ENCODE measurements at regions not wholly inside any gene's neighbourhood (a gene's known extent, or its start where the extent isn't known, plus 50 kb on each side); places are given as distances from the start of the nearest gene placed in this dataset.
"Not testable (repeated sequence)": the region's sequence is repeated elsewhere in the genome, so short reads cannot be mapped to it uniquely, and the experiment has no call there.

DNA sequence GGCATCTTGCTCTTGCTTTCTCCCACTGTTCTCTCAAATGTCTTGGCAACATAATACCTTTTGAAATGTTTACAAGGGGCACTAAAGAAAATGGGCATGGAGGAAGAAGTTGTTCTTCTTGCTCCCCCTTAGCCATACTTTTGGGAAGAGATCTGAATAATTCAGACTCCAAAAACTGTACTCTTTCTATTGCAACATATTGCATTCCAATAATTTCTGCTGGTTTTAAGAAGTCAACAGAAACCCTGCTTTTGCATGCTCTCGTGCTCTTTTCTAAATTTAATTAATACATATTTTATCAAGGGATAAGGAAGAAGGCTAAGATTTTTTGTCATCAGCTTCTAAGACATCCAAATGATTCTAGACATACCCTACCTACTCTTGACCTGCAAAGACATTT, 409.9 kb upstream of the SOX5 start:
- no peak for DNase-seq

GRCh38 chr12:24356240-24356804, 406.9 kb upstream of the SOX5 start:
- no peak for DNase-seq

GRCh38 chr12:24352363-24352762, 402.9 kb upstream of the SOX5 start:
- no peak for DNase-seq

GRCh38 chr12:24349051-24349799, 399.8 kb upstream of the SOX5 start:
- DNase-seq = no peak

DNA sequence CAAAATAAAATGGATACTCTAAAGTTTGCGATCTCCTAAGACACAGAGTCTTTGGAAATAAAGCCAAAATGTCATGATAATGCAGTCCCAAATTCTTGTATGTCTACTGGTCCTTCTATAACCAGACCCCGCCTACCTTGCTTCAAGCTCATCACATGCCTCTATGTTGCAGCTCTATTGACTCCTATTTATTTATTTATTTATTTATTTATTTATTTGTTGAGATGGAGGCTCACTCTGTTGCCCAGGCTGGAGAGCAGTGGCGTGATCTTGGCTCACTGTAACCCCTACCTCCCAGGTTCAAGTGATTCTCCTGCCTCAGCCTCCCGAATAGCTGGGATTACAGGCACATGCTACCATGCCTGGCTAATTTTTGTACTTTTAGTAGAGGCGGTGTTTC, 398.7 kb upstream of the SOX5 start:
- not testable (repeated sequence) for DNase-seq

DNA sequence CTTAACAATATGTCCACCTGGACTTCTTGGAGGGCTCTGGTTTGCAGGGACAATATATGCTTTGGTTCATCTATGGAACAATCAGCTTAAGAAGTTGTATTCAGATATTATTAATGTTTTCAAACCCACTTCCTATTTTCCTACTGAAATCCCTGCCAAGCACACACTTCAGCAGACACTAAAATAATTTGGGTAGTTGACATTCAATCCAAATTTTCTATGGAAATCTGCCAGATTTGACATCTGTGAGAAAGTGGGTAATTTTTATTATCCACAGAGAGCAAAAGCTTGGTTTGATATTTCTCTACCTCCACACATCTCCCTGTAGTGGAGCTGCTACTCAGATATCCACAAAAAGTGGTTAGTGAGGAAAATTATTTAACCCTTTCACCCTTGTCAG, 378.8 kb upstream of the SOX5 start:
- DNase-seq = no peak

- DNase-seq = no peak
Observed at GRCh38 chr12:24325331-24325730, 375.9 kb upstream of the SOX5 start.

DNA sequence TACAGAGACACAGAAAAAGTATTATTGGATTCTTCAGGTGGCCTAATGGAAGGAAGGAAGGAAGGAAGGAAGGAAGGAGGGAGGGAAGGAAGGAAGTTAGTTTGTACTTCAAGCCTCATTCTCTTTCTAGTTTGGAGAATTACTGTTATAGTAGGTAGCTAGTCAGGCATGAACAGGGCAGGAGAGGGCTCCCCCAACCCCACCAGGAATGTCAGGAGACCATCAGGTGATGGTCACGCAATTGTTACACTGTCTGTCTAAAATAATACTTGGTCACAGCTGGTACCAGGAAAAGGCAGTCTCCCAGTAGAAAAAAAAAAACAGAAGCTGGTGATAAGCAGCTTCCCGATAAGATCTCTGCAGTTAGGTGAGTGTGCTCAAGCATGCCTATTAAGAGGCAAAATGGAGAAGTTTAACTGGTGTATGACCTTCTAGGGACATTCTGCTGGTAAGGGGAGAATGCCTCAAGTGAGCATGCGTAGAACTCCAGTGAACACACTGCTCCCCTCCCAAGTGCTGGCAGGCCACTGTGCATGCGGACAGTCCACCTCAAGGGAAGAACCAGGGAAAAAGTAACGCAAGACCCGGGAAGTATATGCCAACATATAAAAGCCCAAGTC, 358.4 kb upstream of the SOX5 start:
- DNase-seq = no peak

GRCh38 chr12:24307153-24307552, 357.7 kb upstream of the SOX5 start:
- no peak for DNase-seq

DNA sequence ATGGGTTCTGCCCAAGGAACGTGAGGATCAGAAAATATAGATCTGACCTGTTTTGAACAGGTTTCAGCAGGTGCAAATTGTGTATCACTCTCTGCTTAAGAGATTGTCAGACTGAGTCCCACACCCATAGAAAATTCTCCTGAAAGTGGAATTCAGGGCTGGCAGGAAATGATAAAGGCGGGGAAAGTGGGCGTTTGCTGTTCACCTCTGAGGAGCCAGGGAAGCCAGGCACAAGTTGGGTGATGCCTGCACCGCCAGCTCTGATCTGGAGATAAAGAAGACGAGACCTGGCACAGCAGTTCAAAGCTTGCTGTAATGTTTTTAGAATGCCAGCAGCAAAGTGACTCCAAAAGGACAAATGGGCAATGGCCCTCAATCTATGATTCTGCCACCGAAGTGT, 356.5 kb upstream of the SOX5 start:
- DNase-seq = no peak

- no peak for DNase-seq
Observed at GRCh38 chr12:24304285-24304684, 354.8 kb upstream of the SOX5 start.

- DNase-seq = no peak
Observed at GRCh38 chr12:24302708-24303107, 353.2 kb upstream of the SOX5 start.

DNA sequence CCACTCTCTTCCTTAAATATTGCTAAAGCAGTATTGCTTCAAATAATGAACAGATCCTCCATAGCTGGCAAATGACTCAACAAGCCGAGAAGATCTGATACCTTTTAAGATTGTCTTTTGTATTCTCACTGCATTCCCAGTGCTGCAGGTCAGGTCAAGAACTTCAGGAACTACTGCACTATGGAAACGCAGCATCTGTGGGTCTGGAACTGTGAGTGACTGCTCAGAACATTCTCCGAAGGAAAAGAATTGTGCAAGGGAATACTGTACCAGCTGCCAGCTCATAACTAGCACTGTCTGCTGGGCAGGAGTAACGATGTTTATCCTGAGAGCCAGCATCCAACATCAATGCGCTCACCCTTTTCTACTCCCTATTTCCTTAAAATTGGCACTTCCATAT, 348.0 kb upstream of the SOX5 start:
- DNase-seq = no peak

- no peak for DNase-seq
Observed at GRCh38 chr12:24293549-24293948, 344.1 kb upstream of the SOX5 start.

DNA sequence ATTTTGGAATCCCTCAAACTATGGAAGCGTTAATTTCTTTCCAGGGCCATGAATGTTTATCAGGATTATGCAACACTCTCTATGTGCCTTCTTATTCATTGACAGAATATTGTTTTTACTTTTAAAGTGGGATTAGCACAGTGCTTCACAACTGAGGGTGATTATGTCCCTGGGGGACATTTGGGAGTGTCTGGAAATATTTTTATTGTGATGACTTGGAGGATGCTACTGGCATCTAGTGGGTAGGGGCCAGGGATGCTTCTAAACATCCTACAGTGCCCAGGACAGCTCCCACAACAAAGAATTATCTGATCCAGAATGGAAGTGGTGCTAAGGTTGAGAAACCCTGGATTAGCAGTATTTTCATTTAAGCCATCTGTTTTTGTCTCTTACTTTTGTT, 338.5 kb upstream of the SOX5 start:
- DNase-seq = no peak

DNA sequence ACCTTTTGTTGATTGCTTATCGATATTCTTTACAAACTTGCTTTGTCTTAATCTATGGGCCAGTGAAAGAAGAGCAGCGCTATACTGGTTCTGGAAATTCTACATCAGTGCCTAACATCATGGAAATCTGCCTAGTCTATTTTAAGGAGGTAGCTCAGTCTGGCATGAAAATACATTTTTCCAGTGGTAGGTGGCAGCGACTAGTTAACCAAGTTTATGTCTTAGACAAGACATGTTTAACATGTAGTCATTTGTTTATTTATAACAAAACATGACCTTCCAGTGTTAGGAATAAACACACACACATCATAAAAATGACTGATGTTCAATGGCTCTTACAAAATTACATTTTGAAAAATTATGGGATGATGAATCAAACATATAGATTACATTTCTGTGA, 336.0 kb upstream of the SOX5 start:
- no peak for DNase-seq

GRCh38 chr12:24281341-24281740, 331.9 kb upstream of the SOX5 start:
- DNase-seq = no peak

DNA sequence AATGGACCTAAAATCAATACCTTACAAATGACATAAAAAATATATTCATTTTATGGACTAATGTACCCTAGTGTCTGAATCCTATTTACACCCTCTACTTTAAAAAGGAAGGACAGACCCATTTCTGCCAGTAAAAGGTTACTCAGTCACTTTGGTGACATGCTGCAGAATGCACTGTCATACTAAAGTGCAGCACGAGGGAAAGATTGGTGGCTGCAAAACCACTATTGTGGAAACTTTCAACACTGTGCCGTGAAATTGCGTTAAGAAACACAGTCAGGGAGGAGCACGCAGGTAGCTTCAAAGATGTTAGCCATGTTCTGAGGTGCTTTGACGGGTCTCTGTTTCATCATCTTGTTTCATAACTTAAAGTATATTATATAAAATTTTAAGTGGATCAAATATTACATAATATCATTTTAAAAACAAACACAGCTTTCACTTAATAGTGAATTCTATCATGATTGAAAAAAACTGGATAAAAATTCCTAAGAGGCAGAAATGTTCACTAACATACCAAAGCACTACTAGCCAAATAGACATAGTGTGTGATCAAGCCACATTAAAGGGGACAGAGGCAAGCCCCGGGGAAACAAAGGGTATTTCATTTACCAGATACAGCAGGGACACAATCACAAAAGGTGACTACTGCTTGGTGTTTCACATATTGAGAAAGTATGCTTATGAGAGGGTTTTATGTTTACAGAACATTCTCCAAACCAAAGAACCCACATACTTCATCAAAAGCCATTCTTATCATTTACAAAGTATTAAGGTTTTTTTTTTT, 330.8 kb upstream of the SOX5 start:
- DNase-seq = no peak

DNA sequence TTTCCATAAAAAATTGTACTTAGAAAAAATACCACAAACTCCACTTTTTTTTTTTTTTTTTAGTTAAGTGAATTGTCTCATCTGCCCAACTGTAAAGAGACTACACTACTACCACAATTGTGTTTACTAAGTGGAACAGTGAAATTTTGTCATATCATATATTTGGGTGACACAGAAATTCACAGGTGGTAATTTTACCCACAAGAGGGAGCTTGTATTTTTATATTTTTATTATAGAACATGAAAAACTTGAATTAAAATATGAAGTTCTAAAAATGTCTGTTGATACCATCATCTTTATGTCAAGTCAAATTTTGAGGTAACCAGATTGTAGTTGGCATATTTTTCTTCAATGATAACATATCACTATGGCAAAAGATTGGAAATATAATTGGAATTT, 329.4 kb upstream of the SOX5 start:
- DNase-seq = no peak

- DNase-seq = no peak
Observed at GRCh38 chr12:24270965-24271364, 321.5 kb upstream of the SOX5 start.

- DNase-seq = no peak
Observed at GRCh38 chr12:24270464-24270863, 321.0 kb upstream of the SOX5 start.

GRCh38 chr12:24268663-24269186, 319.3 kb upstream of the SOX5 start:
- no peak for DNase-seq

GRCh38 chr12:24266982-24267381, 317.5 kb upstream of the SOX5 start:
- DNase-seq = no peak

Measured in T-helper 2 cell (primary cell).